GM21786 (cell line): ENCODE measurements at regions not wholly inside any gene's neighbourhood (a gene's known extent, or its start where the extent isn't known, plus 50 kb on each side); places are given as distances from the start of the nearest gene placed in this dataset.

Source experiments
- ATAC-seq: cut with Tn5 transposase; IDR thresholded peaks from one replicate; pipeline ENCODE4 v1.9.1; 2021; ENCODE audit not compliant: unreplicated experiment

- no peak for ATAC-seq
Observed at GRCh38 chr5:24855485-24855884, 210.7 kb upstream of the CDH10 start.

GRCh38 chr5:24854850-24855249, 210.1 kb upstream of the CDH10 start:
- ATAC-seq, result no peak

- ATAC-seq, result no peak
Observed at GRCh38 chr5:24854350-24854749, 209.6 kb upstream of the CDH10 start.

- no peak for ATAC-seq
Observed at GRCh38 chr5:24850926-24851486, 206.2 kb upstream of the CDH10 start.

GRCh38 chr5:24849210-24849609, 204.4 kb upstream of the CDH10 start:
- ATAC-seq, result no peak

- ATAC-seq, result no peak
Observed at GRCh38 chr5:24831989-24832388, 187.2 kb upstream of the CDH10 start.

GRCh38 chr5:24823625-24824024, 178.8 kb upstream of the CDH10 start:
- no peak for ATAC-seq

- no peak for ATAC-seq
Observed at GRCh38 chr5:24819841-24820240, 175.1 kb upstream of the CDH10 start.

- ATAC-seq, result no peak
Observed at GRCh38 chr5:24817966-24818365, 173.2 kb upstream of the CDH10 start.

- ATAC-seq, result no peak
Observed at GRCh38 chr5:24816206-24816605, 171.4 kb upstream of the CDH10 start.

- no peak for ATAC-seq
Observed at GRCh38 chr5:24805230-24805629, 160.5 kb upstream of the CDH10 start.

GRCh38 chr5:24804221-24804681, 159.5 kb upstream of the CDH10 start:
- no peak for ATAC-seq

- ATAC-seq, result no peak
Observed at GRCh38 chr5:24791326-24791725, 146.5 kb upstream of the CDH10 start.

GRCh38 chr5:24789611-24790351, 145.0 kb upstream of the CDH10 start:
- ATAC-seq, result no peak

GRCh38 chr5:24788829-24789514, 144.2 kb upstream of the CDH10 start:
- no peak for ATAC-seq

- no peak for ATAC-seq
Observed at GRCh38 chr5:24786108-24786507, 141.3 kb upstream of the CDH10 start.

GRCh38 chr5:24783596-24783995, 138.8 kb upstream of the CDH10 start:
- no peak for ATAC-seq

- no peak for ATAC-seq
Observed at GRCh38 chr5:24777392-24777791, 132.6 kb upstream of the CDH10 start.

GRCh38 chr5:24773261-24773660, 128.5 kb upstream of the CDH10 start:
- no peak for ATAC-seq

- no peak for ATAC-seq
Observed at GRCh38 chr5:24767086-24767485, 122.3 kb upstream of the CDH10 start.

- ATAC-seq, result no peak
Observed at GRCh38 chr5:24765219-24765618, 120.4 kb upstream of the CDH10 start.

- no peak for ATAC-seq
Observed at GRCh38 chr5:24750355-24750754, 105.6 kb upstream of the CDH10 start.
